Heart right ventricle (tissue), 16 donors: ENCODE measurements at regions not wholly inside any gene's neighbourhood (a gene's known extent, or its start where the extent isn't known, plus 50 kb on each side); places are given as distances from the start of the nearest gene placed in this dataset.

Experiments used
- ATAC-seq, 8 donors: fragments of 200-7000 bp; cut with Tn5 transposase; one replicate each; pipeline ENCODE4 v1.9.1; 2020; ENCODE audit warnings: mild to moderate bottlenecking in 8 of 8, moderate library complexity in 8 of 8, moderate number of reproducible peaks in 1 of 8
- DNase-seq, 2 donors: peaks; one replicate each; pipeline ENCODE4 v3.0.0-alpha.2; 2020
- H3K27ac ChIP-seq, 10 donors: fragments of 200-600 bp; sonication (generic) in 2 of 10; one replicate each; pipeline versions ENCODE4 v1.5.0 to v1.8.0; 2020 to 2022; ENCODE audit warnings: mild to moderate bottlenecking in 3 of 10
- H3K27me3 ChIP-seq, 7 donors: fragments of 200-600 bp; one replicate each; pipeline ENCODE4 v1.8.0; 2021 to 2022; ENCODE audit warnings: mild to moderate bottlenecking in 2 of 7
- H3K36me3 ChIP-seq, 9 donors: fragments of 200-600 bp; sonication (generic) in 1 of 9; one replicate each; pipeline versions ENCODE4 v1.5.0 to v1.8.0; 2020 to 2022; ENCODE audit warnings: mild to moderate bottlenecking in 2 of 9
- H3K4me1 ChIP-seq, 9 donors: fragments of 200-600 bp; sonication (generic) in 1 of 9; one replicate each; pipeline versions ENCODE4 v1.5.0 to v1.8.0; 2020 to 2022; ENCODE audit warnings: mild to moderate bottlenecking in 4 of 9
- H3K4me3 ChIP-seq, 10 donors: fragments of 200-600 bp; sonication (generic) in 2 of 10; one replicate each; pipeline versions ENCODE4 v1.5.0 to v1.8.0; 2020 to 2022; ENCODE audit warnings: mild to moderate bottlenecking in 7 of 10, moderate library complexity in 2 of 10
- H3K9me3 ChIP-seq, 11 donors: fragments of 200-600 bp in 10 of 11; sonication (generic) in 2 of 11; one replicate each; pipeline versions ENCODE4 v1.5.0 to v1.8.0; 2013 to 2022; ENCODE audit warnings: mild to moderate bottlenecking in 2 of 11, control low read depth in 1 of 11, moderate library complexity in 1 of 11
- CTCF ChIP-seq, 9 donors: fragments of 200-600 bp; sonication (generic) in 2 of 9; IDR thresholded peaks; one replicate each; pipeline versions ENCODE4 v1.5.0 to v1.8.0; 2021 to 2022; ENCODE audit warnings: antibody characterized with exemption in 9 of 9, mild to moderate bottlenecking in 5 of 9, moderate library complexity in 1 of 9
- WGBS, 2 donors: extraction: QIAGEN DNeasy Blood & Tissue Kit; methylation state at CpG; one replicate each; pipeline ENCODE4 v1.1.7; 2013; ENCODE audit warnings: inconsistent platforms in 1 of 2; 5-methylcytosine and 5-hydroxymethylcytosine counted together
- intact Hi-C, 10 donors: fragments of 100-400 bp; cut with DNase I; formaldehyde crosslinking; loops; one replicate each; pipeline versions ENCODE4 v1.11.1 to v1.14.2; 2022
- donor health status: Arrhythmogenic right ventricular cardiomyopathy.
- donor health status: ischemic (EF 13 %, LVEDD 7.1; RV severe dilation, severe dysfunction).
- donor health status: healthy with polysubstance abuse.
- donor health status: DM: no; HTN: yes; CAD: no.
- donor health status: DM: no; HTN: no; CAD: no.
- donor health status: ischemic (EF 25% LVEDD 6.9; RV normal size, moderate dysfunction).
- donor health status: ischemic (EF 25% LVEDD 5.7; RV mildly dilated, moderate dysfunction).
- donor health status: healthy.
- donor health status: DM: yes; HTN: yes; CAD: no.
- donor health status: Ischemic cardiomyopathy.
- donor health status: ischemic (EF 35%, LVEDD 5.7; RV mildly dilated, moderate dysfunction).
- donor health status: nonischemic (EF 11% LVEDD 7.7; RV severe dilation, severe dysfunction).
- donor health status: DM: yes; HTN: yes; CAD: no.
- donor health status: PGD.
- donor health status: ischemic (EF 29% LVEDD 5.4; RV normal size, mild dysfunction).
- donor health status: nonischemic (EF 23%, LVEDD 6.1; RV moderate dilation, normal function).

- no peaks in the 10 kb centered on the region for H3K4me1 ChIP-seq
- no peak overlapping the region for H3K27ac ChIP-seq
- TF ChIP-seq CTCF (IDR thresholded peaks at IDR 0.05), result no peak
- ATAC-seq, result no peak
- H3K36me3 ChIP-seq, result no peaks in the 10 kb centered on the region
- no peak for DNase-seq
- H3K4me3 ChIP-seq, result no peak overlapping the region
- intact Hi-C loops, result loop anchor here in 5 of 10 donors (10.0 kb wide), 3 partner anchors 126 to 316 kb away; no protein-coding TSS in a partner anchor
- H3K27me3 ChIP-seq, result no peaks in the 10 kb centered on the region
- WGBS, 2 donors, result 83 to 87% methylated on average over 6 of the region's 6 CpGs
- no peaks in the 10 kb centered on the region for H3K9me3 ChIP-seq
These were observed 337.2 kb upstream of the RARB start for GRCh38 chr3:25090698-25091453.

DNA sequence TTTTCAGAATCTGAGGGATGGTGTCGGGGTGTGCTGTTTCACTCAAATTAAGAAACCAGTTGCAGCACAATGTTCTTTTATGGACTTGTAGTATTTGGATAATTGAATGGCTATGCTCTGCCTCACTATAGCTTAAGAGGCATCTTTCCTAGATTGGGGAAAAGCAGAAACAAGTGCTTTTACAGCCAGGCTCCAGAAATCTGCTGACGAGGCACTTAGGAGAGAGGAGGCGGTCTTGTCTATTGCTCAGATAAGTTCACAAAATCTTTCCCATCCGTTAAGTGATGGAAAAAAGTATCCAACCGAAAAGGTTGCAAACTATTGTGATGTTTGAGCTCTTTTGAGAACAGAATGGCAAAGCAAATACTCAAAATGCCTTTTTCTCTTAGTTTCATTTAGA is 336.1 kb upstream of the RARB start:
- Histone ChIP-seq H3K36me3 (no peaks in the 10 kb centered on the region), H3K4me3 (no peak overlapping the region), H3K4me1 (no peaks in the 10 kb centered on the region), H3K9me3 (no peaks in the 10 kb centered on the region), H3K27ac (no peak overlapping the region), H3K27me3 (no peaks in the 10 kb centered on the region)
- intact Hi-C loops, result loop anchor here in 5 of 10 donors (10.0 kb wide), 3 partner anchors 127 to 317 kb away; no protein-coding TSS in a partner anchor
- WGBS, 2 donors, result 76 to 83% methylated on average over 5 of the region's 5 CpGs
- DNase-seq (no peak), ATAC-seq (no peak)
- TF ChIP-seq CTCF (IDR thresholded peaks at IDR 0.05), result no peak

DNA sequence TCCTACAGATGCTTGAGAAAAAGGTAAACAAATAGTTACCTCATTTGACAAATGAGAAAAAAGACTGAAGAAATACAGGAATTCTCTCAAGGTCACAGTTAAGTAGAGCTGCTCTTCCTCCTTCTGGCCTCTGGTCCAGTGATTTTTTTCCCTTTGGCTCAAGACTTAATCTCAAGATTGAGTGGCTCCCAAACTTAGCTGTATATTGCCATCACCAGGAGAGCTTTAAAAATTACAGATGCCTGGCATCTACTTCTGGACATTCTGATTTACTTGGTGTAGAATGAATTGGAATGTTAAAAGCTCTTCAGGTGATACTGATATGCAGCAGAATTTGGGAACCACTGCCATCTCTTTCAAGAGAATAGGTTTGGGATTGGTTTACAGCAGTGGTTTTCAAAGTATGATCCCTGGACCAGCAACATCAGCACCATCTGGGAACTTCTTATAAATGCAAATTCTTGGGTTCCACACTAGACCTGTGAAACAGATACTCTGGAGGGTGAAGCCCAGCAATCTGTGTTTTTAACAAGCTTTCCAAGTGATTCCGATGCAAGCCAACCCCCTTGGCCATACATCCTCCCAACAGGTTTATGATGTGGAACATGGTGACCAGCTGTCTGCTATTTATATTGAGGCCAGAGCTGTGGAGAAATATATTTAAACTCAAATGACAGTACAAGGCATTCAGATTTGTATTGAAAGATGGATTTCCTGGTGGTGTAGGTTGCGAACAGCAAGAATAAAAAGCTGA is 333.0 kb upstream of the RARB start:
- Histone ChIP-seq H3K4me1 (peaks cover 0 to 1% (median 0%) of the 10 kb centered on the region in 9 donors), H3K4me3 (no peak overlapping the region), H3K9me3 (no peaks in the 10 kb centered on the region), H3K27me3 (no peaks in the 10 kb centered on the region), H3K27ac (no peak overlapping the region), H3K36me3 (no peaks in the 10 kb centered on the region)
- 87 to 95% methylated on average over 2 of the region's 2 CpGs for WGBS, 2 donors
- intact Hi-C loops, result loop anchor here in 6 of 10 donors (5.0 to 10.0 kb wide), 5 partner anchors 130 to 323 kb away; no protein-coding TSS in a partner anchor
- DNase-seq (no peak), ATAC-seq (no peak)
- peak in 7 of 9 donors; percentile 11 to 42 (median 29) for TF ChIP-seq CTCF (IDR thresholded peaks at IDR 0.05)

GRCh38 chr3:25096536-25096935 is 331.5 kb upstream of the RARB start:
- intact Hi-C loops, result loop anchor here in 6 of 10 donors (5.0 to 10.0 kb wide), 5 partner anchors 132 to 324 kb away; no protein-coding TSS in a partner anchor
- Histone ChIP-seq H3K27me3 (no peaks in the 10 kb centered on the region), H3K27ac (no peak overlapping the region), H3K9me3 (no peaks in the 10 kb centered on the region), H3K4me3 (no peak overlapping the region), H3K4me1 (peaks cover 0 to 4% (median 0%) of the 10 kb centered on the region in 9 donors), H3K36me3 (no peaks in the 10 kb centered on the region)
- DNase-seq (no peak), ATAC-seq (no peak)
- TF ChIP-seq CTCF (IDR thresholded peaks at IDR 0.05), result no peak
- WGBS, 2 donors, result 84 to 97% methylated on average over 2 of the region's 2 CpGs
